ENCODE measurements at regions not wholly inside any gene's neighbourhood (a gene's known extent, or its start where the extent isn't known, plus 50 kb on each side); places are given as distances from the start of the nearest gene placed in this dataset.

DNA sequence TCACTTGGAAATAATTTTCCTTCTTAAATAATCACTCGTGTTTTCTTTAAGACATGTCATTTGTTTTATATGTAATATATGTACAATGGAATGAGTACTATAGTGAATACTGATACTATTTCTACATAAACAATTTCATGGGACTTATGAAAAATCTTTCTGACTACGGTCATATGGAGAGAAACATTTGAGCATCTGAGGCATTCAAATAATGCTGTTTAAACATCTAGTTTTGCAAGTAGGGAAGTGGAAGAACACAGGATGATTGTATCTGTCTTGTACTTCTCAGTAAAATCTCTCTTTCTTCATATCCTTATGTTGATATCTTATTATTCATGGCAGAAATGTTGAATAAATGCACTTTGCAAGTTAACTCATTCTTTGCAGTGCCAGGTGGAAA is 599.5 kb upstream of the KCNMB2 start:
- DNase-seq (ENCODE audit: low spot score): no peak

DNA sequence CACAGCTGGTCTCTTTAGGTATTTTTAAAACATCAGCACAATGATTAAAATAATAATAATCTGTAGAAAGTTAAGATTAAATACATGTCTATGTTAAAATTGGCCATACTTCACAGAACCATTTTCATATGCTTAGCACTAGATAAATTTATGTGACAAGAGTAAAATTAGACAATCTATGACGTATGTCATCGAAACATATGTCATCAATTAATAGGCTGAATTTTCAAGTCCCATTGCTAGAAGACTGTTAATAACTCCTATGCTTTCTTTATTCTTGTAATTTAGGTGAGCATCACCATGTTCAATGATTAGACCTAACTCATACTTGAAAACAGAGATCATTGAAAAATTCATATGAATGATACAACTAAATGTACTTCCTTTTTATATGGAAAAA is 593.3 kb upstream of the KCNMB2 start:
- DNase-seq (ENCODE audit: low spot score): no peak

DNA sequence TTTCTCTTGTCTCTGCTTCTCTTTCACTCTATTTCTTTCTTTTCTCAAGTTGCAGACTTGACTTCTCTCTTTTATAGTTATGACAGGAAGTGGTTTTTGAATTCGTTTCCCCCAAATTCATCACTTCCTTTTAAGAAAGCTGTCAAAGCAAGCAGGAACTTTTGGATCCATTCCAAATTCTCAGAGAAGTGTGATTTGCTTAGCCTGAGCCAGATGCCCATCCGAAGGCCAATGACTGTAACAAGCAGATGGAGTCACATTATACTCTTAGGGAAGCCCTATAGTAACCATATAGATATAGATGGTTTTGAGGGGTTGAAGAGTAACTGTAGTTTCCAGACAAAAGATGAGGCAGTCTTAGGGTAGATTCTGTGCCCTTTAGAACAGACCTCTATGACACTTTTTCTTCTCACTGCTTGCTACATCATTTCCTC is 592.0 kb upstream of the KCNMB2 start:
- DNase-seq (ENCODE audit: low spot score): no peak

DNA sequence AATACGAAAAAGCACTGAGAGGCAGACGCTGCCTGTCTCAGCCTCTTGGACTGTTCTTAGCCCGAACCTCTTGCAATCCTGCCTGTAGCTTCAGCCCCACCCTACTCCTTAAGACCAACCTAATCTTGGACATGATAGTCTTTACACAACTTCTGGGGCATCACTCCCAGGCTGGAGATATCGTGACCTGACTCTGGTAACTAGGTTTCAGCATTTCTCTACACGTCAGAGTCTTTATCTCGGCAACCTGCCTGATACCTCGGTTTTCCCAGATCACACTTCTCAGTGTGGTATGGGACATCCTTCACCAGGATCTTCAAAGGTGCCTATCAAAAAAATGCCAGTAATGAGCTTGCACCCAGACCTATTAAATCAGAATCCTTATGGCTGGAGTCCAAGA is 590.2 kb upstream of the KCNMB2 start:
- DNase-seq (ENCODE audit: low spot score): no peak

DNA sequence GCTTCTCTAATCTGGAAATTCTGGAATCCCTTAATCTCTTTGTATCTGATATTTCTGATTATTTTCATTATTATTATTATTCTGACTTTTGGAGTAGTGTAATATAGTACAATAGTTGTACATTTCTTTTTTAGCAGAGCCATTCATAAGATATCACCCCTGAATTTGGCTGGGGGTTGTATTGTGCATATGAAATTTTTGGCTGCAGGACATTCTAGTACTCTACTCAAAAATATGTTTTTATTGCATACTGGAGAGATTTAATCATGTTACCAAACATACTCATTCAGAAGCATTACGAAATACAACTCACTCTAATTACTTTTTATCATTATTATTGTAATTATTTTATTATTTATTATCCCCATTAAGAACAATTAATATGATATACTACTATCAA is 589.7 kb upstream of the KCNMB2 start:
- DNase-seq (ENCODE audit: low spot score): no peak

DNA sequence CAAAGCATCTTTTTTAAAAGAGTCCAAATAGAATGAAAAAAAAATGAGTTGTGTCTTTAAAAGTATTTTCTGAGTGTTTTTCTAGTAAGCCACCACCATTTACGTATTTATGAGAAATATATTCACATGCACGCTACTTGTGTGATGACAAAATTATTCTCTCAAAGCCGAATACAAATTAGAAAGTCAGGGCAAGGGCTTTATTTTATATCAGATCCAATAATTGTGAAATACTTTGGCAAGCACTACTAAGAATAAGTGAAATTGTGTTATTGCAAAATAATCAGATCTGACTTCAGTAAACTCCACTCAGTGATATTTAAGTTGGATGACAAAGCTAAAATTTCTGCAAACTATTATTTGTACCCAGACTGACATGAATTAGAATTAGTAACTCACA is 589.3 kb upstream of the KCNMB2 start:
- DNase-seq (ENCODE audit: low spot score): no peak

DNA sequence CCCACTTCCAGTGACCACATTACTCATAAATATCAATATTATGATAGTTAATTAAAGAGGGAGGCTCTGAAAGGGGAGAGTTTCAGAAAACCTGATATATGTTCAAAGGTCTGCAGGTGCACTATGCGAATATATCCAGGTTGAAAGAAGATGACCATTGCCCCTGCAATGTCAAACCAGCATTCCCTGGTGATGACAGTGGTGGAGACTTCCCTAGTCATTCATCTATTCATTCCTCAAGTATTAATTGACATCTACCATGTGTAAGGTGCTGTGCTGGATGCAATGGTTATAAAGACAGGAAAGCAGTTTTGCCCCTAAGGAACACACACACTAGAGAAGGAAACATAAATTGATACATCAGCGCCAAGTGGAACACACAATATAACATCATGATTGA is 588.3 kb upstream of the KCNMB2 start:
- peak; percentile 51 for DNase-seq (ENCODE audit: low spot score)

DNA sequence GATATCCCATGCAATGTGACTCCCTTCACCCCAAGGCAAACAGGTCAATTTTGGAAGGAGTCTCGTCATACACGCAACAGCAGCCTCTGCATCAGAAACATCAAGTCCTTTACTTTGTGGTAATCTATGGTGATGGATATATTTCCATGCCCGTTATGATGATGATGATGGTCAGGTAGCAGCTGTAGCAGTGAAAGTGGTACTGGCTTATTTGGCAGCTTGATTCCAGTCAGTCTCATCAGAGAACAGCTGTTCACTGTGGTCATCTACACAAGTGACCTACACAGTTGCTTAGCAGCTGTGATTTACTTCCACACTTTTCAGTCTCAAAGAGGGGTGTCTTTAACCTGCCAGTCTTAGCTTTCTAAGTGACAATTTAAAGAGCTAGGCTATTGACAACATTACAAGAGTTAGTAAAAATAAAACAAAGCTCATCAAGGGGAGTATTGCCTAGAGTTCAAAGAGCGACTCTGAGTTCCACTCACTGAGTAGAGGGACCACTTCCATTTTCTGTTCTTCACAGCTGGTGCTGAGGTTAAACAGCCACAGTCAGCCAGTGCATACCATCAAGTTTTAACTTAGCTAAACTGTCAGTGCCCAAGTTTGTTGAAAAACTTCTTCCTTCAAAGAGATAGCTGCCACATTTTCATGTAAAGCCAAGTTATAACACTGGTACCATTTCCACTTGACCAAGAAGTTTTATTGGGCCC is 587.4 kb upstream of the KCNMB2 start:
- no peak for DNase-seq (ENCODE audit: low spot score)

DNA sequence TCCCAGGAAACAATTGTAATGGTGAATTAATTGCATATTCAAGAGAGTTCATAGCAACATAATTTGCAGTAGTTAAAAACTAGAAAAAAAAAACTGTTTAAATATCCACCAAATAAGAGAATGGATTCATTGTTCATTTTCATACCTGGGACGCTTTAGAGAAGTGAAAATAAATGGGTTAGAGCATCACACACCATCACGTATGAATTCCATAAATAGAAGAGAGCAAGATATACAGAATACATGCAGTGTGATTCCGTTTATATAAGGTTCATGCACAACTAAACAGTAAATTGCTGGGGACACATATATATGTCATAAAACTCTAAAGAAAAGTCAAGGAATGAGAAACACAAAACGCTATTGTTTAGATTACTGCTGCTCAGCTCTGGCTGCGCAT is 577.0 kb upstream of the KCNMB2 start:
- no peak for DNase-seq (ENCODE audit: low spot score)

DNA sequence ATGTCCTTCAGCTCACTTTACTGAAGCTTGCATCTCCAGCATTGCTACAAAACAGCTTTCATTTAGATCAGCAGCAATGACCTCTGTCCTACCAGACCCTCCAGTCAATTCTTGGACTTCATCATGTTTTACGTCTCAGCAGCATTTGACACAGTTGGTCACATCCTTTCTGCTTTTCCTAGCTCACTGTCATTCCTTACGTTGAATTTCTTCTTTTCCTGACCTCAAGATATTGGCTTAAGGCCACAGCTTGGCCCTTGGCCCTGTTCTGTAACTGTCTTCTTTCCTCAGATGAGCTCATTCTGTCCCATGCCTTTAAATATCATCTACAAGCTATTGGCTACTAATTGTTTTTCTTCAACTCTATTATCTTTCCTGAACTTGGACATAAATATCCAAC is 576.2 kb upstream of the KCNMB2 start:
- DNase-seq (ENCODE audit: low spot score): no peak

DNA sequence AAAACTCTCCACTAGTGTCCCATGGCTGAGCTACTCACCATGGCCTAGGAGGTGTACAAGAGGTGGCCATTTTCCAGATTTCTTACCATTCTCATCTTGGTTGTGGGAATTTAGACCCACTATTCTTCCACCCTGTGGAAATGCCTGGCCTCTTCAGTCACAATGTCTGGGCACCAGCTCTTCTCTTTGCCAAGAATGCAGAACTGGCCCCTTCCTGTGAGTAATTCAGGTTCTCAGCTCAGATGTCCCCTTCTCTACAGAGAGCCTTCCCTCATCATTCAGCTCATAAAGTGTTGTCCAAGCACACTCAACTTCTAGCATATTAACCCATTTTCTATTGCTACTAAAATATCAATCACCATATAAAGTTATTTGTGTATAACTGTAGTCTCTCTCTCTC is 575.5 kb upstream of the KCNMB2 start:
- peak; percentile 19 for DNase-seq (ENCODE audit: low spot score)

DNA sequence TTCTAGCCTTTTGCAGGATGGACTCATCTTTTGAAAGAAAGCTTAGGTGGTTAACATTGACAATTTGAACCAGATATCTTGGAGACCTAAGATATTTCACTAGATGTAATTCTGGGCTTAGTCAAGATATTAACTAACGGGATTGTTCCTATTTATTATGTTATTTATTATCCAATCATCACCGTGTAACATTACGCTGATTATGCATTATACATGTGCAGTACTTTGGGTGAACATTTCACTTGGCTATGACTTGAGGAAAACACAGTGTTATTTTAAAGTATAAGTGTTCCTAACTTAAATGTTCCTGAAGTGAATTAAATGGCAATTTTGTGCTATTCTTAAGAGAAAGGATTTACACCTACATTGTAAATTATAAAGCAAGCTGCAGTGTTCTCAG is 574.5 kb upstream of the KCNMB2 start:
- no peak for DNase-seq (ENCODE audit: low spot score)

DNA sequence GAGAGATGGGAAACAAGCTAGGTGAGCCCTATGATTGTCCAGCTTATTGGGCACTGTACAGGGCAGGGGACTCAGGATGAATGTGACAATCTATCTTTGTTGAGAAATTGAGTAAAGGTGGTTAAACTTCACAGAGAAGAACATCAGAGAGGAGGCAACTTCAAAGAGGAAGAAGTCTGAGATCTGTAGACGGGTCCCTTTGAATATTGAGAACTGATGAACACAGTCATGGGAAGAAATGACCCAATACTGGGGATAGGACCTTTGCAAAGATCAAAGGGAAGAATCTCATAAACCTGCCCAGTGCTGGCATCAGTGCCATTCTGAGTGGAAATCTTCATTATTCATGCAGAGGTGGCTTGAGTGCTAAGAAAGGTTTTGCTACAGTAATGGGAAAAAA is 569.7 kb upstream of the KCNMB2 start:
- no peak for DNase-seq (ENCODE audit: low spot score)

DNA sequence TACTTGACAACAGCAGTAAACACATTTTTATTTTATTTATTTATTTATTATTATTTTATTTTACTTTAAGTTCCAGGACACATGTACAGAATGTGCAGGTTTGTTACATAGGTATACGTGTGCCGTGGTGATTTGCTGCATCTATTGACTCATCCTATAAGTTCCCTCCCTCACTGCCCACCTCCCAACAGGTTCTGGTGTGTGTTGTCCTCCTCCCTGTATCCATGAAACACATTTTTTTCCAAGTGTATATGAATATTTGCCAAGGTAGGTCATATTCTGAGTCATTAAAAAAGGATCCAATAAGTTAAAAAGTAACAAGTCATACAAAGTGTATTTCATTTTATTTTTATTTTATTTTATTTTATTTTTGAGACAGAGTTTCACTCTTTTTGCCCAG is 567.3 kb upstream of the KCNMB2 start:
- peak; percentile 91 for DNase-seq (ENCODE audit: low spot score)

DNA sequence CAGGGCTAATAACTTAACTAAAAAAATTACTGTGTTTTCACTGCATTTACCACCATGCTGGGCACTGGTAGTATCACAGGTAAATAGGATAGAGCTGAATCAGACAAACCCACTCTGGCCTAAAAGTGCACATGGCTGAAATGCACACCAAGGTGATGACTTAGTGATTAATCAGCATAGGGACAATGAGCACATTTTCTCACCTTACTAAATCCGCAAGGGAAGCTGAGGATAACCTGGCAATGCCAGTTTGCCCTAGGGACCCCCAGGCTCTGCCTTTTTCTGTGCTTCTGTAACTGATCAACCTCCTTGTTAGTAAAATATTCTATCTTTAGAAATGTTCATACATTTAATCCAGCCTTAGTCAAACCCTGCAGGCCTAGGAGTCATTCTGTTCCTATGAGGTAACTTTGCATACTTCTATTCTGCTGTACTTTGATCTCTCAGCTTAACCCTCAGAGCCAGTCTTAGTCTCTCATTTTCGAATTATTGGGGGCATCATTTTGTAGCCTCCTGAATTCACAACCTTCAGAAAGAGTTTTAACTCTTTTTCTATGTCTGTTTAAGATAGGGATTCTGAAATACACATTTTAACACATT is 562.9 kb upstream of the KCNMB2 start:
- peak; percentile 94 for DNase-seq (ENCODE audit: low spot score)

DNA sequence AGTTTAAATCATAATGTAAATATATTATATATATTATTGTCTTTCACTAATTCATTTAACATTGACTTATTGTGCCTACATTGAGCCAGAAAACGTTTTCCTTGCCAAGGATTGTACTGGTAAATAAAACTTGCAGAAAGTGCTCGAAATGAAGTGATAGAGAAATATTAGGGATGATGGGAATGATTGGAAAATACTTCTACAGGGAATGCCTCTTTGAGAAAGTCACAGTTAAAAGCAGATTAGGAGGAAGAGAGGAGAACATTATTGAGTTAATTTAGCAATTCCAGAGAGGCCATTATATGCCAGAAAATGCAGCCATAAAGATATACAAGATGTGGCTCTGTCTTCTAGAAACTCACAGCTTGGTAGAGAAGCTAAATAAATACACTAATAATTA is 560.0 kb upstream of the KCNMB2 start:
- no peak for DNase-seq (ENCODE audit: low spot score)

DNA sequence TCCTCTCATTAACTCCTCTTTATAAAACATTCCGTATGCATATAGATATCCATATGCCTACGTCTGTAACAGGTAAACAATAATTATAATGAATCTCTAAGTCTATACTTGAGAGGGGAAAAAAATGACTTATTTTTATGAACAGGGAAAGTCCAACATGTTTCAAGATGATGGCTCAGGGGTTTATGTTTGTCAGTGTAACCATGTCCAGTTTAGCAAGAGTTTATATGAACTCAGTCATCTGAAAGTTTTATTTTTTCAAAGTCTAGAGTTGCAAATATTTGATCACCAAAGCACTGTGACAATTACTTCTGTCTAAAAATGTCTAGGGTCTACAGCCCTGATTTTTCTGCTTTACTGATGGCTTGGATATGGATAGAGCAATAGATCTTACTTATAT is 559.4 kb upstream of the KCNMB2 start:
- no peak for DNase-seq (ENCODE audit: low spot score)

DNA sequence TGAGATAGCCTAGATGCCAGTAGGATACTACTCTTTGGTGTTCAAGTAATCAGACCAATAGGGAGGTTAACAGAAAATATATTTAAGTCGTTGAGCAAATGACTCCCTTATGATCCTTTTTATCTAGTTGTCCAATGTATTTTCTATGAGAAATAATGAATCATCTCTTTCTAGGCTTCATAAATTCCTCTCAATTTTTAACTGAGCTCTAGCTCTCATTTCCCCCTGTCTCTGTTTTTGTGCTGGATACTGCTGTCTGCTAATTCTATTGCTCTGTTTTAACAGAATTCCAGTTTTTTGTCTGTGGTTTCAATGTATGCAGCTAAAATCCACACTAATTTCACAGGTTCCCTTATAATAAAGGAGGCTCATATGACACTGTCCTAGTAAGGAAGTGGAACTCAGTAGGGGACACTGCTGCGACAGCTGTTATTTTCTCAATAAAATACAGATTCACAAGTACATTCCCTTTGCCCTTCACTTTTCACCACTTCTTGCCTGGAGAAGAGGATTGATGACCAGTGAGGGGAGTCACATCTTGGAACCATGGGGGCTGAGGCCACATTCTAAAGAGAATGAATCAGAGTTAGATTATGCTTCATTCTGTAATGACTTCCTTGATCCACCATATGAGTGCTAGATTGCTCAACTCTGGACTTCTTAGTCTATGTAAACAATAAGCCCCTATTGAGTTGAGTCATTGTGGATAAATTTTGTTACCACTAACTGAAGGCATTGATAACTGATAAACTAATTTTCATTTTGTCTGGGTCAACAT is 558.7 kb upstream of the KCNMB2 start:
- DNase-seq (ENCODE audit: low spot score): peak; percentile 92

DNA sequence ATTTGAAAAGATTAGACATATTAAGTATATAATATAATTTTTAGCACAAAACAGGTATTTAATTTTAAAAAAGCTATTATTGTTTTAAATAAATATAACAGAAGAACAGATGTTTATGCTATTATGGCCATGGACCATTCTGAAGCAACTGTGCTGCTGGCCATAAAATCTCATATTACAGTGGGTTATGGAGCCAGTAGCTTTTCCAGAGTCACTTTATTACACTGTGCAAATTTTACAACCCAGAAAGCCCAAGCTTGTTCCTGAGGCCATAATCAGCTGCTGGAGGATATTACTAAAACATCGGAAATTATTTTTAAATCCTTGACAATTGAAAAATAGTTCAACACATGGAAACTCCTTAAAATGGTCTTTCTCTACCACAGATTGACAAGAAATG is 557.3 kb upstream of the KCNMB2 start:
- no peak for DNase-seq (ENCODE audit: low spot score)

DNA sequence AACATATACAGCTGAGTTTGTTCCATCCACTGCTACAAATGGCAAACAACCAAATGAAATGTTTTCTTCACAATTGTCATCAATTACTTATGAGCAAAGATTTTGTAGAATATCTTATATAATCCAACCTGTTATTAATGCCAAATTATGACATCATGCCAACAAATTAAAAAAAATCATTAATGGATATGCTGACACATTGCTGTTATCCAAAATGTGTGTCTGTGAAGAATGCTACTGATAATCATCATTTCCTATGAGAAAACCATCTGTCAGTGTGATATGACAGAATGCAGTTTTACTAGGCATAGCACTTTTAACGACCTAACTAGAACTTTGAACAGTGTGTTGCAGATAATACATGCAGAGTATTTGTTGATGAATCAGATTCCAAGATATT is 556.5 kb upstream of the KCNMB2 start:
- no peak for DNase-seq (ENCODE audit: low spot score)

DNA sequence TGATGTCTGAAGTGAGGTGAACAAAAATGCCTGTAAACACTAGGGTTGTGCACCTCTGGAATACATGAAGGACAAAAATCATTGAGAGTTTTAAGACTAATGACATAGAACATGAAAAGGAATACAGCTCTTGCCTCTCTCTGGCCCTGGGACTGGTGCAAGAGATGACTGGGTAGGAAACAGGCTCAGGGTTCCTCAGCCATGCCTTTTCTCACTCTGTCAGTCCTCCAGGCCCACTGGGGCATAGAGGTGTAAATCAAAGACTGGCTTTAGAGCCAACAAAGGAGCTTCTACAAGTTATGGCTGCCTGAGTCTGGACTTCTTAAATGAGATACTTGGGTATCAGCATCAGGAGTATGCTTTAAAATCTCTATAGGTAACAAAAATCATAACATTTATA is 554.7 kb upstream of the KCNMB2 start:
- DNase-seq (ENCODE audit: low spot score): no peak

DNA sequence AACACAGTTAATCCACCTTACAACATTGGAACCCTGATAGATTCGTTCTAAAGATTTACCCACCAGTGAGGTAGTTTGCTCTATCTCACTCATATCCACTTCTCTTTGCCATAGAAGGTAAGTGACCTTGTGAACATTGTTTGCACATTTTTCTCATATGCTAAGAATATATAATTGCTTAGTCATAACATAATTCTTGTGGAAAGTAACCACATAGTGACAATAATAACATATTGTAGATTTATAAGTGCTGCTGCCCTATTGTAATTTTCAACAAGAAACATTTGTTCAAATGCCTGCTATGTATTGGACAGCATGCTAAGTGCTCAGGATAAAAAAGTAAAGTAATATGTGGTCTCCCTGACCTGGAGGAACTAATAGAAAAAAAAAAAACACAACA is 554.2 kb upstream of the KCNMB2 start:
- DNase-seq (ENCODE audit: low spot score): no peak

DNA sequence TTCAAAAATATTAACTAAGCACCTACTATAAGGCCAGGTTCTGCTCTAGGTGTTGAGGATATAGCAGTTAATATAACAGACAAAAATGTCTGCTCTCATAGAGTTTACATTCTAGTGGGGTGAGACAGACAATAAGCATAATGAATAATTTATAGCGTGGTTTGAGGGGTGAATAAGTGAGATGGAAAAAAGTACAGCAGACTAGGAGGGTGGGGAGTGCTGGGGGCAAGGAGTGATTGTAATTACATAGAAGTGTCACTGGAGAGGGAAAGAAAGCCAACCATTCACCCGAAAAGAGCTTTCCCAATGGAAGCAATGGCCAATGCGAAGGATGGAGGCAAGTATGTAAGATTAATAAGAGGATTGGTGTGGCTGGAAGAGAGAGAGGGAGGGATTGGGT is 552.9 kb upstream of the KCNMB2 start:
- DNase-seq (ENCODE audit: low spot score): peak; percentile 32
